Natural killer cell treated with Interleukin-12 subunit alpha and Interleukin-12 subunit beta and Interleukin-15 and Interleukin-18, amount 100 ng/mL, for 72 hours (primary cell): ENCODE measurements at regions not wholly inside any gene's neighbourhood (a gene's known extent, or its start where the extent isn't known, plus 50 kb on each side); places are given as distances from the start of the nearest gene placed in this dataset.

Experiments used
- ATAC-seq, 2 donors: fragments of 150-1000 bp; cut with Tn5 transposase in 1 of 2; sonication (Bioruptor Pico), chemical (Tn5 transposase) in 1 of 2; 2 replicates each; pipeline ENCODE4 v1.10.0; 2021
- DNase-seq: peaks from one replicate; pipeline ENCODE4 v3.0.0; 2022; ENCODE audit warnings: low spot score
- H3K27ac Mint-ChIP-seq, 2 donors: 1 replicate in 1 of 2; 2 replicates in 1 of 2; pipeline ENCODE4 v1.8.0; 2022; ENCODE audit warnings: mixed read lengths in 2 of 2, mild to moderate bottlenecking in 1 of 2, moderate library complexity in 1 of 2
- H3K27me3 Mint-ChIP-seq, 2 donors: 1 replicate in 1 of 2; 2 replicates in 1 of 2; pipeline ENCODE4 v1.8.0; 2022; ENCODE audit warnings: mixed read lengths in 2 of 2
- H3K36me3 Mint-ChIP-seq: one replicate; pipeline ENCODE4 v1.8.0; 2022; ENCODE audit warnings: mixed read lengths
- H3K4me1 Mint-ChIP-seq, 2 donors: 1 replicate in 1 of 2; 2 replicates in 1 of 2; pipeline ENCODE4 v1.8.0; 2022; ENCODE audit warnings: low read depth in 2 of 2, mixed read lengths in 2 of 2, mild to moderate bottlenecking in 1 of 2
- H3K4me3 Mint-ChIP-seq: one replicate; pipeline ENCODE4 v1.8.0; 2022; ENCODE audit warnings: mixed read lengths
- H3K9me3 Mint-ChIP-seq: 2 replicates; pipeline ENCODE4 v1.8.0; 2022; ENCODE audit warnings: mixed read lengths

GRCh38 chr13:26998292-26998691, 173.3 kb downstream of the USP12 start:
- Mint-ChIP-seq H3K36me3 (no peaks in the 10 kb centered on the region), H3K4me1 (peaks cover 11 to 22% of the 10 kb centered on the region in 2 donors), H3K27ac (no peak overlapping the region), H3K27me3 (peaks cover 9 to 14% of the 10 kb centered on the region in 2 donors), H3K4me3 (no peak overlapping the region), H3K9me3 (no peaks in the 10 kb centered on the region)
- ATAC-seq: no peak
- no peak for DNase-seq

GRCh38 chr13:26996965-26997752, 174.5 kb downstream of the USP12 start:
- peaks cover 9 to 14% of the 10 kb centered on the region in 2 donors for H3K27me3 Mint-ChIP-seq
- H3K9me3 Mint-ChIP-seq: no peaks in the 10 kb centered on the region
- ATAC-seq (peak; percentile 85 to 93), DNase-seq (no peak)
- peak overlapping the region; percentile 43 to 79 for H3K27ac Mint-ChIP-seq
- peak overlapping the region; percentile 79 for H3K4me3 Mint-ChIP-seq
- peaks cover 11 to 22% of the 10 kb centered on the region in 2 donors for H3K4me1 Mint-ChIP-seq
- no peaks in the 10 kb centered on the region for H3K36me3 Mint-ChIP-seq

GRCh38 chr13:26995159-26995558, 176.5 kb downstream of the USP12 start:
- ATAC-seq (no peak), DNase-seq (no peak)
- Mint-ChIP-seq H3K27me3 (peaks cover 10 to 16% of the 10 kb centered on the region in 2 donors), H3K4me1 (peaks cover 11 to 22% of the 10 kb centered on the region in 2 donors), H3K4me3 (no peak overlapping the region), H3K27ac (no peak overlapping the region), H3K36me3 (no peaks in the 10 kb centered on the region), H3K9me3 (no peaks in the 10 kb centered on the region)

GRCh38 chr13:26993780-26994179, 177.8 kb downstream of the USP12 start:
- Mint-ChIP-seq H3K4me3 (no peak overlapping the region), H3K36me3 (no peaks in the 10 kb centered on the region), H3K27me3 (peaks cover 11 to 24% of the 10 kb centered on the region in 2 donors), H3K27ac (no peak overlapping the region), H3K9me3 (no peaks in the 10 kb centered on the region), H3K4me1 (peaks cover 11 to 22% of the 10 kb centered on the region in 2 donors)
- DNase-seq (no peak), ATAC-seq (no peak)

GRCh38 chr13:26992951-26993719, 178.5 kb downstream of the USP12 start:
- no peaks in the 10 kb centered on the region for H3K9me3 Mint-ChIP-seq
- no peak overlapping the region for H3K27ac Mint-ChIP-seq
- no peaks in the 10 kb centered on the region for H3K36me3 Mint-ChIP-seq
- H3K4me1 Mint-ChIP-seq: peaks cover 11 to 22% of the 10 kb centered on the region in 2 donors
- DNase-seq (no peak), ATAC-seq (no peak)
- no peak overlapping the region for H3K4me3 Mint-ChIP-seq
- H3K27me3 Mint-ChIP-seq: peaks cover 13 to 27% of the 10 kb centered on the region in 2 donors

- no peaks in the 10 kb centered on the region for H3K9me3 Mint-ChIP-seq
- H3K4me1 Mint-ChIP-seq: peaks cover 4 to 13% of the 10 kb centered on the region in 2 donors
- no peak overlapping the region for H3K4me3 Mint-ChIP-seq
- no peak overlapping the region for H3K27ac Mint-ChIP-seq
- no peaks in the 10 kb centered on the region for H3K36me3 Mint-ChIP-seq
- H3K27me3 Mint-ChIP-seq: peaks cover 18 to 38% of the 10 kb centered on the region in 2 donors
- no peak for DNase-seq
- no peak for ATAC-seq
Observed at GRCh38 chr13:26991508-26992181, 180.0 kb downstream of the USP12 start.

- H3K27ac Mint-ChIP-seq: no peak overlapping the region
- DNase-seq: no peak
- no peak overlapping the region for H3K4me3 Mint-ChIP-seq
- peaks cover 14 to 33% of the 10 kb centered on the region in 2 donors for H3K27me3 Mint-ChIP-seq
- no peaks in the 10 kb centered on the region for H3K9me3 Mint-ChIP-seq
- no peaks in the 10 kb centered on the region for H3K36me3 Mint-ChIP-seq
- ATAC-seq: no peak
- H3K4me1 Mint-ChIP-seq: peaks cover 2 to 4% of the 10 kb centered on the region in 2 donors
Observed at GRCh38 chr13:26989957-26990713, 181.5 kb downstream of the USP12 start.

- Mint-ChIP-seq H3K4me3 (no peak overlapping the region), H3K27ac (no peak overlapping the region), H3K9me3 (no peaks in the 10 kb centered on the region), H3K27me3 (peaks cover 10 to 29% of the 10 kb centered on the region in 2 donors), H3K36me3 (no peaks in the 10 kb centered on the region), H3K4me1 (peaks cover under 1 to 3% of the 10 kb centered on the region in 2 donors)
- DNase-seq: no peak
- no peak for ATAC-seq
Observed at GRCh38 chr13:26989261-26989956, 182.2 kb downstream of the USP12 start.

GRCh38 chr13:26988059-26988769, 183.4 kb downstream of the USP12 start:
- peaks cover 13 to 29% of the 10 kb centered on the region in 2 donors for H3K27me3 Mint-ChIP-seq
- H3K4me3 Mint-ChIP-seq: no peak overlapping the region
- ATAC-seq (no peak), DNase-seq (no peak)
- no peaks in the 10 kb centered on the region for H3K36me3 Mint-ChIP-seq
- no peak overlapping the region for H3K27ac Mint-ChIP-seq
- peaks cover 3 to 9% of the 10 kb centered on the region in 2 donors for H3K4me1 Mint-ChIP-seq
- H3K9me3 Mint-ChIP-seq: no peaks in the 10 kb centered on the region

GRCh38 chr13:26987486-26988013, 184.1 kb downstream of the USP12 start:
- no peak for ATAC-seq
- peaks cover 3 to 16% of the 10 kb centered on the region in 2 donors for H3K4me1 Mint-ChIP-seq
- H3K36me3 Mint-ChIP-seq: no peaks in the 10 kb centered on the region
- no peak for DNase-seq
- peaks cover 13 to 29% of the 10 kb centered on the region in 2 donors for H3K27me3 Mint-ChIP-seq
- H3K27ac Mint-ChIP-seq: no peak overlapping the region
- no peaks in the 10 kb centered on the region for H3K9me3 Mint-ChIP-seq
- H3K4me3 Mint-ChIP-seq: no peak overlapping the region

- Mint-ChIP-seq H3K27ac (no peak overlapping the region), H3K4me3 (no peak overlapping the region), H3K4me1 (peaks cover 9 to 21% of the 10 kb centered on the region in 2 donors), H3K9me3 (no peaks in the 10 kb centered on the region), H3K36me3 (no peaks in the 10 kb centered on the region), H3K27me3 (peaks cover 13 to 24% of the 10 kb centered on the region in 2 donors)
- ATAC-seq (peak; percentile 74 to 80), DNase-seq (peak; percentile 74)
Observed at GRCh38 chr13:26985285-26985878, 186.2 kb downstream of the USP12 start.

GRCh38 chr13:26984337-26984736, 187.3 kb downstream of the USP12 start:
- peak overlapping the region in 1 of 2 donors; percentile 56 for H3K27ac Mint-ChIP-seq
- H3K9me3 Mint-ChIP-seq: no peaks in the 10 kb centered on the region
- ATAC-seq: no peak

More at GRCh38 chr13:26984337-26984736, 187.3 kb downstream of the USP12 start:
- no peak for DNase-seq
- Mint-ChIP-seq H3K27me3 (peaks cover 11 to 19% of the 10 kb centered on the region in 2 donors), H3K4me1 (peaks cover 11 to 24% of the 10 kb centered on the region in 2 donors), H3K36me3 (no peaks in the 10 kb centered on the region), H3K4me3 (peak overlapping the region; percentile 12)
